Glutamatergic neuron (in vitro differentiated cells): ENCODE measurements at regions not wholly inside any gene's neighbourhood (a gene's known extent, or its start where the extent isn't known, plus 50 kb on each side); places are given as distances from the start of the nearest gene placed in this dataset.

ENCODE experiments used
- DNase-seq: peaks from one replicate; pipeline ENCODE4 v3.0.0; 2022
- H3K27ac Mint-ChIP-seq: one replicate; pipeline ENCODE4 v1.8.0; 2020; ENCODE audit warnings: mild to moderate bottlenecking, mixed read lengths, inconsistent platforms; ENCODE audit not compliant: unreplicated experiment
- H3K27me3 Mint-ChIP-seq: one replicate; pipeline ENCODE4 v1.8.0; 2020; ENCODE audit warnings: mild to moderate bottlenecking, moderate library complexity, mixed read lengths, inconsistent platforms; ENCODE audit not compliant: unreplicated experiment
- H3K36me3 Mint-ChIP-seq: one replicate; pipeline ENCODE4 v1.8.0; 2020; ENCODE audit warnings: mild to moderate bottlenecking, mixed read lengths, inconsistent platforms; ENCODE audit not compliant: unreplicated experiment
- H3K4me1 Mint-ChIP-seq: one replicate; pipeline ENCODE4 v1.8.0; 2020; ENCODE audit warnings: mild to moderate bottlenecking, low read depth, mixed read lengths, inconsistent platforms; ENCODE audit not compliant: unreplicated experiment
- H3K4me3 Mint-ChIP-seq: one replicate; pipeline ENCODE4 v1.8.0; 2020; ENCODE audit warnings: mild to moderate bottlenecking, mixed read lengths, inconsistent platforms; ENCODE audit not compliant: unreplicated experiment
- H3K9me3 Mint-ChIP-seq: one replicate; pipeline ENCODE4 v1.8.0; 2020; ENCODE audit warnings: mild to moderate bottlenecking, moderate library complexity, mixed read lengths, inconsistent platforms; ENCODE audit not compliant: unreplicated experiment
- CTCF ChIP-seq: fragments of 200-600 bp; sonication (generic); IDR thresholded peaks from one replicate; pipeline ENCODE4 v1.5.0; 2021; ENCODE audit not compliant: partially characterized antibody, unreplicated experiment

GRCh38 chr11:69378303-69379141 is 84.6 kb downstream of the MYEOV start:
- DNase-seq: no peak
- H3K36me3 Mint-ChIP-seq: no peaks in the 10 kb centered on the region
- H3K4me1 Mint-ChIP-seq: peaks cover 1% of the 10 kb centered on the region
- no peak for TF ChIP-seq CTCF
- no peak overlapping the region for H3K4me3 Mint-ChIP-seq
- peaks cover 10% of the 10 kb centered on the region for H3K27me3 Mint-ChIP-seq
- no peak overlapping the region for H3K27ac Mint-ChIP-seq
- peaks cover 6% of the 10 kb centered on the region for H3K9me3 Mint-ChIP-seq

DNA sequence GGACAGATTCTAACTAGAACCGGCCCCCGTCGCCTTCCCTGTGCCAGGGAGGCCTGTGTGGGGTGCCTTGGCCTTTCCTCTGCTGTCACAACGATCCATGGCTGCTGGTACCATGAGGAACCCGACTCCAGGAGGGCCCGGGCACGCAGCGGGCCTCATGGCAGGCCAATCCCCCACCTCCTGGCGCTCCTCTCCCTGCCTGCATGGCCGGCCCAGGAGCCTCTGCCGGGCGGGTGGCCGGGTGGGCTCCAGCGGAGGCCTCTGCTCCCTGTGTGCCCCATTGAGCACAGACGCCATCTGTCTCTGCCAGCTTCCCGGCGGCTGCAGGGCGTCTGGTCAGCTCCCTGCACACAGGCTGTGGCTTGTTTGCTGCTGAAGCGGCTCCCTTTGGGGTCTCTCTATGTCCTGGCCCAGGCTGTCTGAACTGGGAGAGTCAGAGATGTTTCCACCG is 86.5 kb downstream of the MYEOV start:
- no peak for DNase-seq
- H3K27me3 Mint-ChIP-seq: peaks cover 8% of the 10 kb centered on the region
- H3K9me3 Mint-ChIP-seq: peaks cover 6% of the 10 kb centered on the region

GRCh38 chr11:69380921-69381581 is 87.1 kb downstream of the MYEOV start:
- Mint-ChIP-seq H3K36me3 (no peaks in the 10 kb centered on the region), H3K4me3 (no peak overlapping the region), H3K27ac (no peak overlapping the region), H3K27me3 (peaks cover 6% of the 10 kb centered on the region), H3K9me3 (peaks cover 5% of the 10 kb centered on the region), H3K4me1 (peaks cover 1% of the 10 kb centered on the region)
- no peak for DNase-seq
- no peak for TF ChIP-seq CTCF

More for the DNA sequence above, 86.5 kb downstream of the MYEOV start:
- H3K4me3 Mint-ChIP-seq: no peak overlapping the region
- no peak overlapping the region for H3K27ac Mint-ChIP-seq
- H3K36me3 Mint-ChIP-seq: no peaks in the 10 kb centered on the region
- peaks cover 1% of the 10 kb centered on the region for H3K4me1 Mint-ChIP-seq
- no peak for TF ChIP-seq CTCF

- Mint-ChIP-seq H3K9me3 (peaks cover 4% of the 10 kb centered on the region), H3K4me3 (no peak overlapping the region), H3K27me3 (peaks cover 6% of the 10 kb centered on the region), H3K4me1 (peaks cover 1% of the 10 kb centered on the region), H3K27ac (no peak overlapping the region), H3K36me3 (no peaks in the 10 kb centered on the region)
- DNase-seq: no peak
- no peak for TF ChIP-seq CTCF
Measured at GRCh38 chr11:69381681-69382130, 87.8 kb downstream of the MYEOV start.
